Lower leg skin (tissue), 3 donors: ENCODE measurements at regions not wholly inside any gene's neighbourhood (a gene's known extent, or its start where the extent isn't known, plus 50 kb on each side); places are given as distances from the start of the nearest gene placed in this dataset.

Experiments
- CTCF ChIP-seq, 3 donors: fragments of 450-650 bp; IDR thresholded peaks; one replicate each; pipeline ENCODE4 v1.5.1; 2016; ENCODE audit warnings: antibody characterized with exemption in 3 of 3, mild to moderate bottlenecking in 3 of 3, moderate library complexity in 2 of 3
- POLR2A ChIP-seq, 2 donors: fragments of 450-650 bp; IDR thresholded peaks; one replicate each; pipeline ENCODE4 v1.6.1; 2016 to 2017; ENCODE audit warnings: antibody characterized with exemption in 2 of 2, mild to moderate bottlenecking in 1 of 2, moderate library complexity in 1 of 2

- TF ChIP-seq POLR2A (IDR thresholded peaks at IDR 0.05) (no peak), CTCF (IDR thresholded peaks at IDR 0.05) (no peak)
Measured at GRCh38 chr2:118635891-118636290, 211.6 kb downstream of the EN1 start.
